ENCODE measurements at regions not wholly inside any gene's neighbourhood (a gene's known extent, or its start where the extent isn't known, plus 50 kb on each side); places are given as distances from the start of the nearest gene placed in this dataset.

GRCh38 chr9:81874931-81875330 is 53.3 kb upstream of the SPATA31D4 start:
- TF ChIP-seq CTCF (IDR thresholded peaks at IDR 0.05; ENCODE audit: extremely low read depth in 1 of 2, insufficient read depth in 1 of 2, low read depth in 1 of 2, low read length in 2 of 2) (no peak), EZH2 (IDR thresholded peaks at IDR 0.05; ENCODE audit: borderline replicate concordance, low read depth, low read length, severe bottlenecking) (no peak), MYC (IDR thresholded peaks at IDR 0.05; ENCODE audit: low read depth, low read length) (no peak)

Measured in endothelial cell of umbilical vein (primary cell).